Immature natural killer cell (primary cell): ENCODE measurements at regions not wholly inside any gene's neighbourhood (a gene's known extent, or its start where the extent isn't known, plus 50 kb on each side); places are given as distances from the start of the nearest gene placed in this dataset.
A peak's percentile ranks its signal among the peaks of the same experiment; 100 is the strongest.
"Not testable (repeated sequence)": the region's sequence is repeated elsewhere in the genome, so short reads cannot be mapped to it uniquely, and the experiment has no call there.

Source experiments
- DNase-seq, 3 donors: peaks; one replicate each; pipeline ENCODE4 v3.0.0; 2022; ENCODE audit warnings: mixed read lengths in 1 of 3
- H3K27ac Mint-ChIP-seq, 6 donors: one replicate each; pipeline ENCODE4 v1.8.0; 2020; ENCODE audit warnings: mixed read lengths in 6 of 6, mild to moderate bottlenecking in 5 of 6, inconsistent platforms in 4 of 6, moderate library complexity in 3 of 6
- H3K27me3 Mint-ChIP-seq, 3 donors: one replicate each; pipeline ENCODE4 v1.8.0; 2020 to 2021; ENCODE audit warnings: low read depth in 3 of 3, mild to moderate bottlenecking in 3 of 3, mixed read lengths in 3 of 3, moderate library complexity in 3 of 3, inconsistent platforms in 1 of 3
- H3K36me3 Mint-ChIP-seq, 3 donors: one replicate each; pipeline ENCODE4 v1.8.0; 2020; ENCODE audit warnings: mixed read lengths in 3 of 3, inconsistent platforms in 2 of 3, mild to moderate bottlenecking in 2 of 3
- H3K4me1 Mint-ChIP-seq, 2 donors: one replicate each; pipeline ENCODE4 v1.8.0; 2020; ENCODE audit warnings: inconsistent platforms in 2 of 2, mild to moderate bottlenecking in 2 of 2, mixed read lengths in 2 of 2, moderate library complexity in 1 of 2
- H3K4me3 Mint-ChIP-seq, 5 donors: one replicate each; pipeline ENCODE4 v1.8.0; 2020; ENCODE audit warnings: mild to moderate bottlenecking in 5 of 5, mixed read lengths in 5 of 5, inconsistent platforms in 3 of 5, moderate library complexity in 3 of 5
- H3K9me3 Mint-ChIP-seq, 6 donors: one replicate each; pipeline ENCODE4 v1.8.0; 2020; ENCODE audit warnings: mild to moderate bottlenecking in 6 of 6, mixed read lengths in 6 of 6, inconsistent platforms in 4 of 6, moderate library complexity in 3 of 6

DNA sequence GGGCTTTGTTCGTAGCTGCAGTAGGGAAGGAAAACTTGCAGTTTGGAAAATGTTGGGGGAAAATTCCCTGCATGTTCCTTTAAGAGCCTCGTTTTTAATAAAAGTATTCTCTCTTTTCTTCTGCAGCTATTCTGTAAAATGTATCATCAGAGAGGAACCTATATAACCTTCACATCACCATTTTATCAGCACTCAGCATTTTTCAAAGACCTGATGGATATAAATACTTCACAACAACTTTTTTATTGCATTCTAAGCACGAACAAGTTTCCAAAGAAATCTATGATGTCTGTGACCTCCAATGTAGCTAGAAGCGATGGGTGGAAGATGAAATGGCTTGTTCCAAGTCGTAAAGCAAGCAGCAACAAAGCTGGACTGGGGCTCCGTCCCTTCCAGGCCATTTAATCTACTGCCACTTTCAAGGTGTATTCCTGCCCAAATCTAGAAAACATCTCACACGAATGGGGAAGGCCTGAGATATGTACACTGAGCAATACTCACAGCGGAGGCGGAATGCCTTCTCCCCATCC is 84.0 kb downstream of the NSUN2 start:
- no peak overlapping the region for H3K27ac Mint-ChIP-seq
- H3K27me3 Mint-ChIP-seq: peaks cover 0 to 8% (median 2%) of the 10 kb centered on the region in 3 donors
- H3K4me3 Mint-ChIP-seq: no peak overlapping the region
- peaks cover 0 to 2% (median 0%) of the 10 kb centered on the region in 6 donors for H3K9me3 Mint-ChIP-seq
- H3K4me1 Mint-ChIP-seq: no peaks in the 10 kb centered on the region
- H3K36me3 Mint-ChIP-seq: no peaks in the 10 kb centered on the region
- DNase-seq: no peak

DNA sequence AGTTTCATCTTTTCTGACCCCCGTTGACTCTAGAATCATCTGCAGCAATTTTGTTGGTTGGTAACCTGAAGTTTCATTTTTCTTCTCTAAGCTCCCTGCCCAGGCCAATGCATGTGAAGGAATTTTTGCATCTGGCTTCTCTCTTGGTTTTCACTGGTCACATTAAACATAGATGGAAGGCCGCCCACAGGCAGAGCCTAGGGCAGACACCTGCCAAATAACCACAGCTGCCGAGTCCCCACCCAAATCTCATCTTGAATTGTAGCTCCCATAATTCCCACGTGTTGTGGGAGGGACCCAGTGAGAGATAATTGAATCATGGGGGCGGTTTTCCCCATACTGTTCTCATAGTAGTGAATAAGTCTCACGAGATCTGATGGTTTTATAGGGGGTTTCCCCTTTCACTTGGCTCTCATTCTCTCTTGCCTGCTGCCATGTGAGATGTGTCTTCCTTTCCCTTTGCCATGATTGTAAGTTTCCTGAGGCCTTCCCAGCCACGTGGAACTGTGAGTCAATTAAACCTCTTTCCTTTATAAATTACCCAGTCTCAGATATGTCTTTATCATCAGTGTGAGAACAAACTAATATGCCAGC is 84.8 kb downstream of the NSUN2 start:
- not testable (repeated sequence) for H3K27ac Mint-ChIP-seq, DNase-seq, H3K9me3 Mint-ChIP-seq, H3K36me3 Mint-ChIP-seq, H3K4me3 Mint-ChIP-seq, H3K4me1 Mint-ChIP-seq, H3K27me3 Mint-ChIP-seq

DNA sequence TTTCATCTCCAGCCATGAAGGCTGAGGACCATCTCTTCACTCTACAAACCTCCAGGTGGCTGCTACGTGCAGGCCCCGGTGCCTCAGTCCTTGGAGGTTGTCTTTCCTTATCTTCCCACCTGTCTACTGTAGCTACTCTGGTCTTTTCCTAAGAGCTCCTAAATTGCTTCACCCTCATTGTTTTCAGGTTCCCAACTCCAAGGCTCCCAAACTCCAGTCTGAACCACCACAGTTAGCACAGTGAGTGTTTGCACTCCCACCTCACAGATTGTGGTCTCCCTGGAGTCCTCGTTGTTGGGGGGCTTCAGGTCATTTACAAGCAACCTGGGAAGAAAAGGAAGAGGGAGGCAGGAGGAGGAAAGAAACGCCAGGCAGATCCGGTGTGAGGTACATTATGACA is 85.3 kb downstream of the NSUN2 start:
- Mint-ChIP-seq H3K4me1 (no peaks in the 10 kb centered on the region), H3K9me3 (peaks cover 0 to 2% (median 0%) of the 10 kb centered on the region in 6 donors), H3K4me3 (no peak overlapping the region), H3K27ac (no peak overlapping the region), H3K36me3 (no peaks in the 10 kb centered on the region), H3K27me3 (peaks cover 0 to 5% (median 2%) of the 10 kb centered on the region in 3 donors)
- no peak for DNase-seq

DNA sequence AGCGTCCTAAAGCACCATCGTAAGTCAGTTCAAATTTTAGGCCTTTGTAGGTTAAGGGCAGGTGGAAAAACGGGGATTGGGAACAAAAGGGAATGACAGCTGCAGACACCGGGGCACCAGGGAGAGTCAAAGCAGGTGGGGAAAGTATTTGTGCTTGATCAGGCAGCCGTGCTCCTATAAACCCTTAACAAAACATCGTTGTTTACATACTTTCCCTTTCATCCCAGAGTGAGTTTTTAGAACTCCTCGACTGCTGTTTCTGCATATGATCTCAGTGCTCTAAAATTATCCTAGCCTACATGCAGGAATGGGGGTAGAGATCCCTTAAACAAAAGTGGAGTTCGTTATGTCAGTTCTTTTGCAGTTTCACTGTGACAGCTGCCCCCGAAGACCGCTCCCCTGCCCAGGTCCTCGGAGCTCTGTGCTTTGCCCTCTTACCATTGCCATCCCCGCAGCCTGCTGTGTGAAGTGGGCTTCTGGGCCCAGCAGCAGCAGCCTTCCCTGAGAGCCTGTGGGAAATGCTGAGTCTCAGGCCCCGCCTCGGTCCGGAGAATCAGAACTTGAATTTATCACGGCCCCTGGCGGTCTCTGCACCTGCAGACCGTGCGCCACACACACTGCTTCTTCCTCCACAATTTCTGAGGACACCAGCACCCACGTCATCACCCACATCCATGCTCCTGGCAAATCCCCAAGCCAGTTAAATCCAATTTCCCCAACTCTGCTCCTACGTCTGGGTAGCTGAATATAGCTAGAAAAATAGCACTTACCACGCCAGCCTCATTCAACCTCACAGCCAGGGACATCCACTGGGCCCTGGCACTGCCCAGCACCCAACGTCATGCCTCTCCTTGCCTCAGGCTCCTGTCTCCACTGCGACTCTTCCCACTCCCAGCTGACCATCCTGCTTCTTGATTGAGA is 86.8 kb downstream of the NSUN2 start:
- DNase-seq: no peak
- H3K36me3 Mint-ChIP-seq: no peaks in the 10 kb centered on the region
- no peaks in the 10 kb centered on the region for H3K4me1 Mint-ChIP-seq
- peaks cover 0 to 5% (median 2%) of the 10 kb centered on the region in 3 donors for H3K27me3 Mint-ChIP-seq
- peak overlapping the region in 1 of 6 donors; percentile 7 for H3K27ac Mint-ChIP-seq
- no peak overlapping the region for H3K4me3 Mint-ChIP-seq
- H3K9me3 Mint-ChIP-seq: peaks cover 0 to 2% (median 0%) of the 10 kb centered on the region in 6 donors

DNA sequence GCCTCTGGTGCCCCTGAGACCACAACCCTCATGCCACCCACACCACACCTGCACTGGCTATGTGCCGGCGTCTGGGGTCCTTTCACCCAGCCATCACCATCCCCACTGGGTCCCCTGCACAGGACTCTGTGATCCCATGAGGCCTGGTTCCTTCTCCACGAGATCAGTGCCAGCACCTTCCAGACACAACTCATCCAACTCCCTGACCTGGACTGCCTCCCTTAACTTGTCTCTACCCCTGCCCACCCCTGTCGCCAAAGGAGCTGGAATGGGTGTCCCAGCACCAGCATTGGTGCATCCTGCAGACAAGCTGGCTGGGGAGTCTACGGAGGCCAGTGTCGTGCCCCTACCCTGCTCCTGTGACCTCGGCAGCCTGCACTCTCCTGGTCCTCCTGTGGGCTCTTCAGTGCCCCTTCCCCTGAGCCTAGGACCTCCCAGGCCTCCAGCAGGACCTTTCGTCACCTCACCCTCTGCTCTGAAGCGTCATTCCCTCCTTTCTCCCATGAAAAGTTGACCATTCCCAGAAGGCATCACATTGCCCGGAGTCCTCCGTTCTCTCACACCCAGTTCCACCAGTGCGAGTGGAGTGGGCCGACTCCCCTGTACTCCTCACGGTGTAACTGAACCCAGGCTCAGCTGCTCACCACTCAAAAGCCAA is 87.7 kb downstream of the NSUN2 start:
- no peak overlapping the region for H3K4me3 Mint-ChIP-seq
- H3K36me3 Mint-ChIP-seq: no peaks in the 10 kb centered on the region
- peaks cover 0 to 2% (median 0%) of the 10 kb centered on the region in 6 donors for H3K9me3 Mint-ChIP-seq
- no peaks in the 10 kb centered on the region for H3K4me1 Mint-ChIP-seq
- H3K27me3 Mint-ChIP-seq: peaks cover 0 to 5% (median 2%) of the 10 kb centered on the region in 3 donors
- DNase-seq: no peak
- no peak overlapping the region for H3K27ac Mint-ChIP-seq

- H3K4me3 Mint-ChIP-seq: no peak overlapping the region
- peaks cover 0 to 5% (median 2%) of the 10 kb centered on the region in 3 donors for H3K27me3 Mint-ChIP-seq
- no peaks in the 10 kb centered on the region for H3K36me3 Mint-ChIP-seq
- H3K4me1 Mint-ChIP-seq: no peaks in the 10 kb centered on the region
- no peak overlapping the region for H3K27ac Mint-ChIP-seq
- H3K9me3 Mint-ChIP-seq: peaks cover 0 to 2% (median 0%) of the 10 kb centered on the region in 6 donors
- DNase-seq: no peak
These were observed 88.3 kb downstream of the NSUN2 start for GRCh38 chr5:6544561-6544935.
